ENCODE measurements at regions not wholly inside any gene's neighbourhood (a gene's known extent, or its start where the extent isn't known, plus 50 kb on each side); places are given as distances from the start of the nearest gene placed in this dataset.

GRCh38 chr10:64449603-64450002 is 928.4 kb downstream of the REEP3 start:
- TF ChIP-seq POLR2A (IDR thresholded peaks at IDR 0.05; ENCODE audit: low read depth, low read length) (no peak), TAF1 (IDR thresholded peaks at IDR 0.05; ENCODE audit: borderline replicate concordance, low read depth, low read length) (no peak), POLR2AphosphoS5 (IDR thresholded peaks at IDR 0.05; ENCODE audit: low read depth, low read length) (no peak)

Measured in GM12892 (cell line).